Nephron (organoid): ENCODE measurements at regions not wholly inside any gene's neighbourhood (a gene's known extent, or its start where the extent isn't known, plus 50 kb on each side); places are given as distances from the start of the nearest gene placed in this dataset.
"Not testable (repeated sequence)": the region's sequence is repeated elsewhere in the genome, so short reads cannot be mapped to it uniquely, and the experiment has no call there.

Experiments
- H3K27ac Mint-ChIP-seq, 3 experiments: 2 replicates each; pipeline ENCODE4 v1.8.0; 2020; ENCODE audit warnings: mixed read lengths in 3 of 3, mild to moderate bottlenecking in 2 of 3, moderate library complexity in 1 of 3
- H3K27me3 Mint-ChIP-seq: 2 replicates; pipeline ENCODE4 v1.8.0; 2021; ENCODE audit warnings: low read depth, mild to moderate bottlenecking, moderate library complexity, mixed read lengths
- H3K36me3 Mint-ChIP-seq: 2 replicates; pipeline ENCODE4 v1.8.0; 2020; ENCODE audit warnings: low read depth, mixed read lengths
- H3K4me1 Mint-ChIP-seq: 2 replicates; pipeline ENCODE4 v1.8.0; 2020; ENCODE audit warnings: mixed read lengths
- H3K4me3 Mint-ChIP-seq, 3 experiments: 2 replicates each; pipeline ENCODE4 v1.8.0; 2020; ENCODE audit warnings: mild to moderate bottlenecking in 3 of 3, mixed read lengths in 3 of 3, moderate library complexity in 2 of 3
- H3K9me3 Mint-ChIP-seq: 2 replicates; pipeline ENCODE4 v1.8.0; 2020; ENCODE audit warnings: mixed read lengths
- TF ChIP-seq, protein P1 (sequence below), 3 experiments: fragments of 200-600 bp; sonication (generic); IDR thresholded peaks; one replicate each; pipeline ENCODE4 v1.5.0; 2021; ENCODE audit warnings: antibody characterized with exemption in 3 of 3; ENCODE audit not compliant: unreplicated experiment in 3 of 3

DNA sequence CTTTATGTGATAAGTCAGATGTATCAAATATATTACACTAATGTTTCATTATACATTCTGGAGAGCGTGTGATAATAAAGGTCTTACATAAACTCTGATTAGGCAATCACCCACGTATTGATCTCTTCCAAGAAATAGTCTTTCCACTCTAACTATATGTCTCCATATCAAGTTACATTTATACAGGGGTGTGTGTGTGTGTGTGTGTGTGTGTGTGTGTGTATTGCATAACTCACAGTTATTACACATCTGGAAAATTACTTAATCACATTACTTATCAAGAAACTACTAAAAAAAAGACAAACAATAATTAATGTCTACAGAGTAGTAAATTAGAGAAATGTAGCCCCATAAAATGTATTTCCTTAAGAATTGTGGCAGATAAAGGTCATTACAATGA, 339.8 kb downstream of the CDH19 start:
- no peaks in the 10 kb centered on the region for H3K4me1 Mint-ChIP-seq
- H3K27me3 Mint-ChIP-seq, result no peaks in the 10 kb centered on the region
- no peaks in the 10 kb centered on the region for H3K36me3 Mint-ChIP-seq
- no peak overlapping the region for H3K27ac Mint-ChIP-seq
- H3K9me3 Mint-ChIP-seq, result peaks cover 7% of the 10 kb centered on the region
- TF ChIP-seq, protein P1, sequence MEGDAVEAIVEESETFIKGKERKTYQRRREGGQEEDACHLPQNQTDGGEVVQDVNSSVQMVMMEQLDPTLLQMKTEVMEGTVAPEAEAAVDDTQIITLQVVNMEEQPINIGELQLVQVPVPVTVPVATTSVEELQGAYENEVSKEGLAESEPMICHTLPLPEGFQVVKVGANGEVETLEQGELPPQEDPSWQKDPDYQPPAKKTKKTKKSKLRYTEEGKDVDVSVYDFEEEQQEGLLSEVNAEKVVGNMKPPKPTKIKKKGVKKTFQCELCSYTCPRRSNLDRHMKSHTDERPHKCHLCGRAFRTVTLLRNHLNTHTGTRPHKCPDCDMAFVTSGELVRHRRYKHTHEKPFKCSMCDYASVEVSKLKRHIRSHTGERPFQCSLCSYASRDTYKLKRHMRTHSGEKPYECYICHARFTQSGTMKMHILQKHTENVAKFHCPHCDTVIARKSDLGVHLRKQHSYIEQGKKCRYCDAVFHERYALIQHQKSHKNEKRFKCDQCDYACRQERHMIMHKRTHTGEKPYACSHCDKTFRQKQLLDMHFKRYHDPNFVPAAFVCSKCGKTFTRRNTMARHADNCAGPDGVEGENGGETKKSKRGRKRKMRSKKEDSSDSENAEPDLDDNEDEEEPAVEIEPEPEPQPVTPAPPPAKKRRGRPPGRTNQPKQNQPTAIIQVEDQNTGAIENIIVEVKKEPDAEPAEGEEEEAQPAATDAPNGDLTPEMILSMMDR (IDR thresholded peaks at IDR 0.05; ENCODE audit: unreplicated experiment in 3 of 3), result no peak
- H3K4me3 Mint-ChIP-seq, result no peak overlapping the region

DNA sequence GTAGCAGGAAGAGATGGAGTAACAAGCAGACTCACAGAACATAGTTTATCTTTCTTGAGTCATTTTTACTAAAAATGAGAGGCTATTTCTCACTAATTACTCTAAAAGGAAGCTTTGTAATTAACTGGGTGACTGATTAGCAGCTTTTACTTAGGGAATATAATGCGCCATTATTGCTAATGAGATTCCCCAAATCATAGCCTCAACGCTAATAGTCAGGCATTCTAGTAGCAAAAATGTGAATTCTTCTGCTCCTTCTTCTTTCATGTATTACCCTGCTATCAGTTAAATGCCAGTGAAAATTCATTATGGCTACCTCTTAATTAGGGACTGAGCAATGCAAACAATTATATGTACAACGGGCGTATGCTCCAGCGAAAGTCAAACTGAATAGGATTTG, 349.8 kb downstream of the CDH19 start:
- Mint-ChIP-seq H3K27ac (no peak overlapping the region), H3K4me1 (no peaks in the 10 kb centered on the region), H3K4me3 (no peak overlapping the region), H3K9me3 (peaks cover 3% of the 10 kb centered on the region), H3K36me3 (no peaks in the 10 kb centered on the region), H3K27me3 (no peaks in the 10 kb centered on the region)
- TF ChIP-seq, protein P1 (IDR thresholded peaks at IDR 0.05; ENCODE audit: unreplicated experiment in 3 of 3), result no peak

DNA sequence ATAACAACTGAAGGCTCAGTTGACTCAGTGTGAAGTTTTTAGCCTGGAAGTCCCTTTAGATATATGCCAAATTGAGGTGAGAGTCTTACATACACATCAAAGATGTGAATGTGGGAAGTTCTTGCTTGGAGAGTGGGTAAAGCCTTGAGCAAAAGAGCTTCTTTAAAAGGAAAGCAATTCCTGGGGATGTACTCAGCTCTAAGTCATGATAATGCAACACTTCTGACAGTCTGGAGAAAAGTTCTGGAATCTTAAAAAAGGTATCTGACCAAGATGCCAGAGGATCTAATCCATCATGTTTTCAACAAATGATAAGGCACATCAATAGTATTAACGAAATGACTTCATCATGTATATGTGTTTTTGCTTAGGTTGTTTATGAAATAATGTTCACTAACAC, 351.2 kb downstream of the CDH19 start:
- Mint-ChIP-seq H3K27ac (no peak overlapping the region), H3K4me1 (no peaks in the 10 kb centered on the region), H3K36me3 (no peaks in the 10 kb centered on the region), H3K4me3 (no peak overlapping the region), H3K9me3 (no peaks in the 10 kb centered on the region), H3K27me3 (no peaks in the 10 kb centered on the region)
- TF ChIP-seq, protein P1 (IDR thresholded peaks at IDR 0.05; ENCODE audit: unreplicated experiment in 3 of 3), result no peak

DNA sequence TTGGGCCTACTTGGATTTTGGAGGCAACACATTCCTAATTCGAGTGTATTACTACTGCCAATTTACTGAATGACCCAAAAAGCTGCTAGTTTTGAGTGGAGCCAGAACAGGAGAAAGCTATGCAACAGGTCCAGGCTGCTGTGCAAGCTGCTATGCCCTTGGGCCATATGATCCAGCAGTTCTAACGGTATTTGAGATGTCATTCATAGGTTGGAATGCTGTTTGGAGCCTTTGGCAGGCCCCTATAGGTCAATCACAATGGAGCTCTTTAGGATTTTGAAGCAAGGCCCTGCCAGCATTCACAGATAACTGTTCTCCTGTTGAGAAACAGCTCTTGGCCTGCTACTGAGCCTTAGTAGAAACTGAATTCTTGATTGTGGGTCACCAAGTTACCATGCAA, 368.7 kb downstream of the CDH19 start:
- Mint-ChIP-seq H3K4me3 (no peak overlapping the region), H3K4me1 (no peaks in the 10 kb centered on the region), H3K36me3 (no peaks in the 10 kb centered on the region), H3K27ac (no peak overlapping the region), H3K9me3 (no peaks in the 10 kb centered on the region), H3K27me3 (no peaks in the 10 kb centered on the region)
- TF ChIP-seq, protein P1 (IDR thresholded peaks at IDR 0.05; ENCODE audit: unreplicated experiment in 3 of 3), result no peak

DNA sequence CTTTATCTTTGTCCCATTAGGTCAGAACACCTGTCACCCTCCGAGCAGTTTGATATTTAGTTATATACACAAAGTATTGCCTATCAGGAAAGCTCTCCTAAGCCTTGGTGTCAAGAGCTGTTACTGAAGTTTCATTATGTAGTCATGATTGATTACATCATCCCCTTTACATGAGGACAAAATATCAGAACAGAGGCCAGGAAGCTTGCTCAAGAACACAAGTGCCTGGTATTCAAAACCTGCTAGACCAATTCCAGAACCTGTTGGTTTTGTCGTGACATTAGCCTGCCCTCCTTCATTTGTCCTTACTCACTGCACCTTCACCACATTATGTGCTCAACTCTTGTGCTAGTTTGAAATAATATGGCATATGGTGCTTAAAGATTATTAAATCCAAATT, 377.1 kb downstream of the CDH19 start:
- H3K36me3 Mint-ChIP-seq, result no peaks in the 10 kb centered on the region
- H3K4me1 Mint-ChIP-seq, result no peaks in the 10 kb centered on the region
- no peak overlapping the region for H3K4me3 Mint-ChIP-seq
- no peaks in the 10 kb centered on the region for H3K9me3 Mint-ChIP-seq
- no peak overlapping the region for H3K27ac Mint-ChIP-seq
- TF ChIP-seq, protein P1 (IDR thresholded peaks at IDR 0.05; ENCODE audit: unreplicated experiment in 3 of 3), result no peak
- peaks cover 3% of the 10 kb centered on the region for H3K27me3 Mint-ChIP-seq

DNA sequence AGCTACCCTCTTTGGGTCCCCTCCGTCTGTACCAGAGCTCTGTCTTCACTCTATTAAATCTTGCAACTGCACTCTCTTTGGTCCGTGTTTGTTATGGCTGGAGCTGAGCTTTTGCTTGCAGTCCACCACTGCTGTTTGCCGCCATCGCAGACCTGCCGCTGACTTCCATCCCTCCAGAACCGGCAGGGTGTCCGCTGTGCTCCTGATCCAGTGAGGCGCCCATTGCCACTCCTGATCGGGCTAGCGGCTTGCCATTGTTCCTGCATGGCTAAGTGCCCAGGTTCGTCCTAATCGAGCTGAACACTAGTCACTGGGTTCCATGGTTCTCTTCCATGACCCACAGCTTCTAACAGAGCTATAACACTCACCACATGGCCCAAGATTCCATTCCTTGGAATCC, 380.6 kb downstream of the CDH19 start:
- H3K36me3 Mint-ChIP-seq, H3K9me3 Mint-ChIP-seq, H3K4me3 Mint-ChIP-seq, H3K27me3 Mint-ChIP-seq, H3K27ac Mint-ChIP-seq, H3K4me1 Mint-ChIP-seq: not testable (repeated sequence)

DNA sequence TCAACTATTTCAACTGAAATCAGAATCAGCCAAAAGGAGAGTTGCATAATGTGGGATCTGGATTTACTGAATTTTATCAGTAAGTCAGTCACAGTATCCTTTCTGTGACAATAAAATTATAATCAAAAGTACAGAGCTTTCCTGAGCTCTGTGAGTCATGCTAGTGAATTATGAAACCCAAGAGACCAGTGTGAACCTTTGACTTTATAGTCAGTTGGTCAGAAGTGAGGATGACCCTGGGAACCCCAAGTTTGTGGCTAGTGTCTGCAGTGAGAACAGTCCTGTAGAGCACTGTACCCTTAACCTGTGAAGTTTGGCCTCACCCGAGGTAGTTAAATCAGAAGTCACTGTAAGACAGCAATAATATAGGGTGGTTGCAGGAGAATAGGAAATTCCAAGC, 381.7 kb downstream of the CDH19 start:
- Mint-ChIP-seq H3K27ac (no peak overlapping the region), H3K4me3 (no peak overlapping the region), H3K9me3 (no peaks in the 10 kb centered on the region), H3K4me1 (no peaks in the 10 kb centered on the region), H3K36me3 (no peaks in the 10 kb centered on the region), H3K27me3 (peaks cover 3% of the 10 kb centered on the region)
- TF ChIP-seq, protein P1 (IDR thresholded peaks at IDR 0.05; ENCODE audit: unreplicated experiment in 3 of 3), result no peak
